CD14-positive monocyte (primary cell): ENCODE measurements at regions not wholly inside any gene's neighbourhood (a gene's known extent, or its start where the extent isn't known, plus 50 kb on each side); places are given as distances from the start of the nearest gene placed in this dataset.

ENCODE experiments used
- DNase-seq, 3 donors: peaks; one replicate each; pipeline ENCODE4 v3.0.0-alpha.2; 2011 to 2022
- H2AFZ ChIP-seq: 2 replicates; pipeline ENCODE4 v1.6.0; 2012; ENCODE audit warnings: mild to moderate bottlenecking, low read depth, low read length, inconsistent platforms; ENCODE audit not compliant: insufficient read depth, poor library complexity, severe bottlenecking
- H3K27ac ChIP-seq, 2 donors: 1 replicate in 1 of 2; 2 replicates in 1 of 2; pipeline ENCODE4 v1.5.1; 2012 to 2013; ENCODE audit warnings: low read length in 2 of 2, control low read depth in 1 of 2, inconsistent platforms in 1 of 2, low read depth in 1 of 2, mild to moderate bottlenecking in 1 of 2
- H3K27me3 ChIP-seq, 2 donors: one replicate each; pipeline versions ENCODE4 v1.6.0 to v1.6.1; 2011 to 2013; ENCODE audit warnings: low read length in 2 of 2; ENCODE audit not compliant: control insufficient read depth in 2 of 2, insufficient read depth in 2 of 2
- H3K36me3 ChIP-seq, 2 donors: replicated peaks in 1 of 2; 1 replicate in 1 of 2; 2 replicates in 1 of 2; pipeline versions ENCODE4 v1.5.1 to v1.6.1; 2012 to 2013; ENCODE audit warnings: low read length in 2 of 2, control low read depth in 1 of 2, inconsistent platforms in 1 of 2, mild to moderate bottlenecking in 1 of 2; ENCODE audit not compliant: insufficient read depth in 2 of 2, control insufficient read depth in 1 of 2
- H3K4me1 ChIP-seq, 2 donors: 1 replicate in 1 of 2; 2 replicates in 1 of 2; pipeline versions ENCODE4 v1.5.1 to v1.6.1; 2012 to 2013; ENCODE audit warnings: low read length in 2 of 2, control low read depth in 1 of 2, inconsistent platforms in 1 of 2, mild to moderate bottlenecking in 1 of 2, moderate library complexity in 1 of 2; ENCODE audit not compliant: insufficient read depth in 2 of 2, control insufficient read depth in 1 of 2
- H3K4me2 ChIP-seq: replicated peaks from 2 replicates; pipeline ENCODE3; 2012; ENCODE audit warnings: low read length, moderate library complexity, mild to moderate bottlenecking; ENCODE audit not compliant: poor library complexity, severe bottlenecking; ENCODE audit errors: extremely low read depth
- H3K4me3 ChIP-seq, 3 experiments: fragments of 200-600 bp in 1 of 3; sonication (generic) in 1 of 3; replicated peaks in 1 of 3; 1 replicate in 2 of 3; 2 replicates in 1 of 3; pipeline ENCODE4 v1.5.1; 2011 to 2013; ENCODE audit warnings: low read length in 3 of 3, mild to moderate bottlenecking in 3 of 3, control low read depth in 2 of 3, low read depth in 2 of 3, inconsistent platforms in 1 of 3, moderate library complexity in 1 of 3
- H3K79me2 ChIP-seq: 2 replicates; pipeline ENCODE4 v1.6.0; 2012; ENCODE audit warnings: mild to moderate bottlenecking, control low read depth, inconsistent platforms, low read length, moderate library complexity; ENCODE audit not compliant: insufficient read depth
- H3K9ac ChIP-seq: 2 replicates; pipeline ENCODE4 v1.6.0; 2017; ENCODE audit warnings: low read length, mild to moderate bottlenecking; ENCODE audit not compliant: insufficient read depth, poor library complexity, severe bottlenecking
- H3K9me3 ChIP-seq, 2 donors: replicated peaks in 1 of 2; 1 replicate in 1 of 2; 2 replicates in 1 of 2; pipeline versions ENCODE4 v1.5.1 to v1.6.1; 2012 to 2013; ENCODE audit warnings: low read length in 2 of 2, control low read depth in 1 of 2; ENCODE audit not compliant: control insufficient read depth in 1 of 2, insufficient read depth in 1 of 2
- H4K20me1 ChIP-seq: 2 replicates; pipeline ENCODE4 v1.6.0; 2012; ENCODE audit warnings: mild to moderate bottlenecking, low read length, control low read depth, moderate library complexity; ENCODE audit not compliant: insufficient read depth
- H3K27ac Mint-ChIP-seq, 7 donors: one replicate each; pipeline ENCODE4 v1.8.0; 2020; ENCODE audit warnings: mild to moderate bottlenecking in 7 of 7, mixed read lengths in 7 of 7, moderate library complexity in 6 of 7, inconsistent platforms in 2 of 7
- H3K27me3 Mint-ChIP-seq, 3 donors: one replicate each; pipeline ENCODE4 v1.8.0; 2021 to 2022; ENCODE audit warnings: low read depth in 3 of 3, mild to moderate bottlenecking in 3 of 3, mixed read lengths in 3 of 3, moderate library complexity in 3 of 3, inconsistent platforms in 1 of 3
- H3K36me3 Mint-ChIP-seq, 2 donors: one replicate each; pipeline ENCODE4 v1.8.0; 2020; ENCODE audit warnings: mixed read lengths in 2 of 2, inconsistent platforms in 1 of 2, mild to moderate bottlenecking in 1 of 2
- H3K4me1 Mint-ChIP-seq: one replicate; pipeline ENCODE4 v1.8.0; 2020; ENCODE audit warnings: mild to moderate bottlenecking, mixed read lengths
- H3K4me3 Mint-ChIP-seq, 2 donors: one replicate each; pipeline ENCODE4 v1.8.0; 2020; ENCODE audit warnings: mild to moderate bottlenecking in 2 of 2, mixed read lengths in 2 of 2, moderate library complexity in 1 of 2
- H3K9me3 Mint-ChIP-seq, 7 donors: one replicate each; pipeline ENCODE4 v1.8.0; 2020 to 2022; ENCODE audit warnings: mixed read lengths in 7 of 7, mild to moderate bottlenecking in 6 of 7, moderate library complexity in 6 of 7, inconsistent platforms in 2 of 7
- WGBS: methylation state at CpG from one replicate; pipeline ENCODE4 v1.1.5; 2013; ENCODE audit warnings: missing lambda C conversion rate; ENCODE audit not compliant: insufficient coverage; 5-methylcytosine and 5-hydroxymethylcytosine counted together
- intact Hi-C, 2 donors: fragments of 100-400 bp; cut with micrococcal nuclease; formaldehyde crosslinking; loops; one replicate each; pipeline versions ENCODE4 v1.15.0 to v1.15.1; 2023
- TF ChIP-seq, protein P1 (sequence below): fragments of 200-600 bp; IDR thresholded peaks from one replicate; pipeline ENCODE4 v1.8.0; 2022; ENCODE audit warnings: antibody characterized with exemption, mild to moderate bottlenecking

DNA sequence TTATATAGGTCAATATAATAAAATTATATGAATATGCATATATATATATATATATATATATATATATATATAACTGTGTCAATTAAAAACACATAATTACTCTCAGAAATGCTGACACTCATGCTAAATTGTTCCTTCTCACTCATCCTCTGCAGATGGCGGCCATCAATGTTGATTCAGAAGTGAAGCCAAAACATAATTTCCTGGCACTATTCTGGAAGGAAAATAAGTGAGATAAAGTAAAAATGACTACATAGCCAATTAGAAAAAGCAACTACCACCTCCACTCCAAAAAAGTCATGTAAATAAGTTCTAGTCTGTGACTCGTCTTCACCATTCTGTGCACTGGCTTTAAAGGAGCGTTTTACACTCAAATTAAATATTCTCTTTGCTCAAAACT lies 423.3 kb downstream of the EFNB2 start:
- no peak overlapping the region for H3K27ac ChIP-seq
- TF ChIP-seq, protein P1, sequence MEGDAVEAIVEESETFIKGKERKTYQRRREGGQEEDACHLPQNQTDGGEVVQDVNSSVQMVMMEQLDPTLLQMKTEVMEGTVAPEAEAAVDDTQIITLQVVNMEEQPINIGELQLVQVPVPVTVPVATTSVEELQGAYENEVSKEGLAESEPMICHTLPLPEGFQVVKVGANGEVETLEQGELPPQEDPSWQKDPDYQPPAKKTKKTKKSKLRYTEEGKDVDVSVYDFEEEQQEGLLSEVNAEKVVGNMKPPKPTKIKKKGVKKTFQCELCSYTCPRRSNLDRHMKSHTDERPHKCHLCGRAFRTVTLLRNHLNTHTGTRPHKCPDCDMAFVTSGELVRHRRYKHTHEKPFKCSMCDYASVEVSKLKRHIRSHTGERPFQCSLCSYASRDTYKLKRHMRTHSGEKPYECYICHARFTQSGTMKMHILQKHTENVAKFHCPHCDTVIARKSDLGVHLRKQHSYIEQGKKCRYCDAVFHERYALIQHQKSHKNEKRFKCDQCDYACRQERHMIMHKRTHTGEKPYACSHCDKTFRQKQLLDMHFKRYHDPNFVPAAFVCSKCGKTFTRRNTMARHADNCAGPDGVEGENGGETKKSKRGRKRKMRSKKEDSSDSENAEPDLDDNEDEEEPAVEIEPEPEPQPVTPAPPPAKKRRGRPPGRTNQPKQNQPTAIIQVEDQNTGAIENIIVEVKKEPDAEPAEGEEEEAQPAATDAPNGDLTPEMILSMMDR: no peak
- no peak overlapping the region for H2AFZ ChIP-seq
- Mint-ChIP-seq H3K27me3 (no peaks in the 10 kb centered on the region), H3K36me3 (no peaks in the 10 kb centered on the region), H3K9me3 (peaks cover 0 to 7% (median 1%) of the 10 kb centered on the region in 7 donors), H3K4me1 (no peaks in the 10 kb centered on the region), H3K4me3 (no peak overlapping the region), H3K27ac (no peak overlapping the region)
- no peaks in the 10 kb centered on the region for H3K9me3 ChIP-seq
- no peak overlapping the region for H3K4me3 ChIP-seq
- H3K79me2 ChIP-seq: no peaks in the 10 kb centered on the region
- H3K9ac ChIP-seq: no peak overlapping the region
- no peak overlapping the region for H3K4me2 ChIP-seq
- no peaks in the 10 kb centered on the region for H4K20me1 ChIP-seq
- no peaks in the 10 kb centered on the region for H3K27me3 ChIP-seq
- H3K4me1 ChIP-seq: no peaks in the 10 kb centered on the region
- no peak for DNase-seq
- intact Hi-C loops: no loop called here
- WGBS: no CpG with 5 or more reads among the region's 3 CpGs
- no peaks in the 10 kb centered on the region for H3K36me3 ChIP-seq

GRCh38 chr13:106110241-106110855 lies 425.1 kb downstream of the EFNB2 start:
- H3K4me3 Mint-ChIP-seq: no peak overlapping the region
- TF ChIP-seq, protein P1: no peak
- H3K36me3 ChIP-seq: no peaks in the 10 kb centered on the region

More at GRCh38 chr13:106110241-106110855, 425.1 kb downstream of the EFNB2 start:
- no peaks in the 10 kb centered on the region for H3K36me3 Mint-ChIP-seq
- Histone ChIP-seq H3K27me3 (no peaks in the 10 kb centered on the region), H3K9ac (no peak overlapping the region), H4K20me1 (no peaks in the 10 kb centered on the region), H3K27ac (no peak overlapping the region), H2AFZ (no peak overlapping the region), H3K4me1 (no peaks in the 10 kb centered on the region), H3K9me3 (no peaks in the 10 kb centered on the region), H3K4me2 (no peak overlapping the region), H3K79me2 (no peaks in the 10 kb centered on the region), H3K4me3 (no peak overlapping the region)
- no peak overlapping the region for H3K27ac Mint-ChIP-seq
- no peak for DNase-seq
- H3K9me3 Mint-ChIP-seq: peaks cover 0 to 5% (median 2%) of the 10 kb centered on the region in 7 donors
- WGBS: 100% methylated on average over 4 of the region's 8 CpGs
- no peaks in the 10 kb centered on the region for H3K27me3 Mint-ChIP-seq
- intact Hi-C loops: no loop called here
- H3K4me1 Mint-ChIP-seq: no peaks in the 10 kb centered on the region
